Psoas muscle (tissue), 7 donors: ENCODE measurements at regions not wholly inside any gene's neighbourhood (a gene's known extent, or its start where the extent isn't known, plus 50 kb on each side); places are given as distances from the start of the nearest gene placed in this dataset.
"Not testable (repeated sequence)": the region's sequence is repeated elsewhere in the genome, so short reads cannot be mapped to it uniquely, and the experiment has no call there.

Experiments used
- ATAC-seq, 4 donors: fragments of 200-7000 bp; cut with Tn5 transposase; one replicate each; pipeline ENCODE4 v1.9.1; 2020; ENCODE audit warnings: moderate library complexity in 3 of 4, mild to moderate bottlenecking in 2 of 4
- DNase-seq, 2 donors: peaks; one replicate each; pipeline ENCODE4 v3.0.0-alpha.2; 2020
- H3K27ac ChIP-seq: fragments of 200-600 bp; one replicate; pipeline ENCODE4 v1.8.0; 2022
- H3K27me3 ChIP-seq, 3 donors: fragments of 200-600 bp in 1 of 3; one replicate each; pipeline versions ENCODE4 v1.6.1 to v1.8.0; 2013 to 2022; ENCODE audit warnings: low read length in 2 of 3, mild to moderate bottlenecking in 2 of 3, moderate library complexity in 1 of 3; ENCODE audit not compliant: insufficient read depth in 3 of 3
- H3K36me3 ChIP-seq, 2 donors: fragments of 200-600 bp in 1 of 2; one replicate each; pipeline versions ENCODE4 v1.6.1 to v1.8.0; 2013 to 2022; ENCODE audit warnings: low read depth in 1 of 2, mild to moderate bottlenecking in 1 of 2, moderate library complexity in 1 of 2; ENCODE audit not compliant: insufficient read depth in 1 of 2
- H3K4me1 ChIP-seq: fragments of 200-600 bp; one replicate; pipeline ENCODE4 v1.8.0; 2022
- H3K4me3 ChIP-seq: fragments of 200-600 bp; one replicate; pipeline ENCODE4 v1.8.0; 2022; ENCODE audit warnings: mild to moderate bottlenecking
- H3K9me3 ChIP-seq: fragments of 200-600 bp; one replicate; pipeline ENCODE4 v1.8.0; 2022
- CTCF ChIP-seq: fragments of 200-600 bp; IDR thresholded peaks from one replicate; pipeline ENCODE4 v1.8.0; 2022; ENCODE audit warnings: antibody characterized with exemption
- WGBS, 3 donors: extraction: QIAGEN DNeasy Blood & Tissue Kit; methylation state at CpG; one replicate each; pipeline versions ENCODE4 v1.1.6 to v1.1.7; 2013; 5-methylcytosine and 5-hydroxymethylcytosine counted together
- intact Hi-C, 2 donors: fragments of 100-400 bp; cut with DNase I; formaldehyde crosslinking; loops; one replicate each; pipeline versions ENCODE4 v1.11.0 to v1.14.2; 2022
- donor health status: healthy with polysubstance abuse.
- donor health status: DM: no; HTN: no; CAD: no; lungs with moderate emphysema.
- donor health status: Bipolar disorder and iron deficiency.
- donor health status: healthy.
- donor health status: DM: yes; HTN: yes; CAD: no.
- donor health status: DM: no; HTN: no; CAD: no.
- donor health status: DM: yes; HTN: yes; CAD: no.

- no peak for DNase-seq
- intact Hi-C loops: no loop called here
- TF ChIP-seq CTCF: no peak
- H3K4me1 ChIP-seq: no peaks in the 10 kb centered on the region
- H3K27me3 ChIP-seq: no peaks in the 10 kb centered on the region
- H3K9me3 ChIP-seq: no peaks in the 10 kb centered on the region
- ATAC-seq: no peak
- H3K27ac ChIP-seq: no peak overlapping the region
- no peaks in the 10 kb centered on the region for H3K36me3 ChIP-seq
- 54 to 64% (median 58%) methylated on average over 6 of the region's 6 CpGs for WGBS, 3 donors
- no peak overlapping the region for H3K4me3 ChIP-seq
These were observed 164.1 kb downstream of the SPTSSA start for GRCh38 chr14:34297786-34298520.

- no peaks in the 10 kb centered on the region for H3K4me1 ChIP-seq
- H3K36me3 ChIP-seq: no peaks in the 10 kb centered on the region
- no peak overlapping the region for H3K27ac ChIP-seq
- no peak for TF ChIP-seq CTCF
- no peak for DNase-seq
- ATAC-seq: no peak
- no peaks in the 10 kb centered on the region for H3K27me3 ChIP-seq
- H3K9me3 ChIP-seq: no peaks in the 10 kb centered on the region
- intact Hi-C loops: no loop called here
- no peak overlapping the region for H3K4me3 ChIP-seq
These were observed 178.4 kb downstream of the SPTSSA start for GRCh38 chr14:34283590-34283989.

GRCh38 chr14:34277191-34277590 lies 184.8 kb downstream of the SPTSSA start:
- no peaks in the 10 kb centered on the region for H3K27me3 ChIP-seq
- no peaks in the 10 kb centered on the region for H3K36me3 ChIP-seq
- no peaks in the 10 kb centered on the region for H3K4me1 ChIP-seq
- DNase-seq (no peak), ATAC-seq (no peak)
- H3K9me3 ChIP-seq: no peaks in the 10 kb centered on the region
- intact Hi-C loops: no loop called here
- no peak for TF ChIP-seq CTCF
- H3K27ac ChIP-seq: no peak overlapping the region
- no peak overlapping the region for H3K4me3 ChIP-seq

DNA sequence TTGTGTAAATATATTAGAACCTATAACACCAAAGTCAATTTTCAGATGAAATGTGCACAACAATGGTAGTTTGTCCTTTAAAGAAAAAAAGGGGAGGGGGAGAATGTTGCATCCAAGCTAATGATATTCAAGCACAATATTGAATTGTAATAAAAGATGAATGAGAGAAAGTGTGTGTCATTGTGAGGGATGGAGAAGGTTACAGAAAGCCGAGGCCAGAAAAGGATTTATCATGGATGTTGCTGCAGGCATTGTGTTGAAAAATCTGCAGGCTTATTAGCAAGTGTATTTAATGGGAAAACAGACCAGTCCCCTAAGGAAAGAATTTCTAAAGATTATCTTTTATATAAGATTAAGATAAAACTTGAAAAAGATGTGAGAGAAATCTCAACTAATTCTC lies 186.5 kb downstream of the SPTSSA start:
- Histone ChIP-seq H3K36me3 (no peaks in the 10 kb centered on the region), H3K27me3 (no peaks in the 10 kb centered on the region), H3K27ac (no peak overlapping the region), H3K4me3 (no peak overlapping the region), H3K9me3 (no peaks in the 10 kb centered on the region), H3K4me1 (no peaks in the 10 kb centered on the region)
- WGBS, 3 donors: 39 to 59% (median 43%) methylated on average over 1 of the region's 1 CpG
- no peak for TF ChIP-seq CTCF
- intact Hi-C loops: no loop called here
- DNase-seq: no peak
- no peak for ATAC-seq

DNA sequence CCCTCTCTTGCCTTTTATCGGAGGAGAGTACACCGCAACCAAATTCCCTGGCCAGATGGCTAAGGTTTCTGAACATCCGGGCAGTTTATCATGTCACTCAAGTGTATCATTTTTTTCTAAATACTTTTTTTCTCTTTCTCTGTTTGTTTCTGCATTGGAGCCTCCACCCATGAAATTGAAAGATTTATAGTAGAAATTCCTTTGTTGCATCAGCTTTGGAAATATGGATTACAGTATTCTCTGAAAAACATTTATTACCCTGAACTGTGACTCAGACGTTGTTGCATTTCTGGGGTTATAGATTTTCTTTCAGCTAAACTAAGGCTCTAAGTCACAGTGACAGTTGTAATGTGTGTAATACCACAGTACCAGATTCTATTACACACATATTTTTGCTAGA lies 187.0 kb downstream of the SPTSSA start:
- H3K27me3 ChIP-seq: no peaks in the 10 kb centered on the region
- no peaks in the 10 kb centered on the region for H3K36me3 ChIP-seq
- no peak overlapping the region for H3K4me3 ChIP-seq
- no peak for DNase-seq
- no peaks in the 10 kb centered on the region for H3K9me3 ChIP-seq
- ATAC-seq: no peak
- WGBS, 3 donors: 37 to 53% (median 43%) methylated on average over 4 of the region's 4 CpGs
- H3K4me1 ChIP-seq: no peaks in the 10 kb centered on the region
- TF ChIP-seq CTCF: no peak
- no peak overlapping the region for H3K27ac ChIP-seq
- intact Hi-C loops: no loop called here

DNA sequence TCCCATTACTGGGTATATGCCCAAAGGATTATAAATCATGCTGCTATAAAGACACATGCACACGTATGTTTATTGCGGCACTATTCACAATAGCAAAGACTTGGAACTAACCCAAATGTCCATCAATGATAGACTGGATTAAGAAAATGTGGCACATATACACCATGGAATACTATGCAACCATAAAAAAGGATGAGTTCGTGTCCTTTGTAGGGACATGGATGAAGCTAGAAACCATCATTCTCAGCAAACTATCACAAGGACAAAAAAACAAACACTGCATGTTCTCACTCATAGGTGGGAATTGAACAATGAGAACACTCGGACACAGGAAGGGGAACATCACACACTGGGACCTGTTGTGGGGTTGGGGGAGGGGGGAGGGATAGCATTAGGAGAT lies 188.3 kb downstream of the SPTSSA start:
- intact Hi-C loops, H3K9me3 ChIP-seq, DNase-seq, ATAC-seq, H3K27ac ChIP-seq, H3K4me3 ChIP-seq, H3K27me3 ChIP-seq, H3K36me3 ChIP-seq, H3K4me1 ChIP-seq: not testable (repeated sequence)
- WGBS, 3 donors: 93 to 100% (median 93%) methylated on average over 1 to 2 of the region's 4 CpGs
